Cardiac muscle cell (in vitro differentiated cells and primary cell): ENCODE measurements at regions not wholly inside any gene's neighbourhood (a gene's known extent, or its start where the extent isn't known, plus 50 kb on each side); places are given as distances from the start of the nearest gene placed in this dataset.

ENCODE experiments used
- DNase-seq, 2 donors: peaks; one replicate each; pipeline versions ENCODE4 v3.0.0 to v3.0.0-alpha.2; 2010 to 2017; ENCODE audit warnings: low read depth in 1 of 2, low spot score in 1 of 2
- H3K27ac ChIP-seq: fragments of 200-600 bp; sonication (generic); 2 replicates; pipeline ENCODE4 v1.5.1; 2016
- H3K27me3 ChIP-seq: fragments of 200-600 bp; sonication (generic); 2 replicates; pipeline ENCODE4 v1.6.0; 2016; ENCODE audit warnings: control low read depth
- H3K36me3 ChIP-seq: fragments of 200-600 bp; sonication (generic); 2 replicates; pipeline ENCODE4 v1.5.1; 2016; ENCODE audit warnings: control low read depth
- H3K4me1 ChIP-seq: fragments of 200-600 bp; sonication (generic); 2 replicates; pipeline ENCODE4 v1.8.1; 2017; ENCODE audit warnings: low read depth, mild to moderate bottlenecking, mixed run types
- H3K4me3 ChIP-seq: fragments of 200-600 bp; sonication (generic); 2 replicates; pipeline ENCODE4 v1.5.1; 2016; ENCODE audit warnings: mild to moderate bottlenecking
- H3K9me3 ChIP-seq: fragments of 200-600 bp; sonication (generic); 2 replicates; pipeline ENCODE4 v1.5.1; 2017; ENCODE audit warnings: low read depth, mild to moderate bottlenecking, control low read depth
- CTCF ChIP-seq: IDR thresholded peaks from 2 replicates; pipeline ENCODE4 v1.5.1; 2012; ENCODE audit warnings: low read depth, mild to moderate bottlenecking, low read length

- no peak for DNase-seq
- Histone ChIP-seq H3K27ac (no peak overlapping the region), H3K4me3 (no peak overlapping the region), H3K9me3 (no peaks in the 10 kb centered on the region), H3K27me3 (no peaks in the 10 kb centered on the region), H3K36me3 (no peaks in the 10 kb centered on the region), H3K4me1 (no peaks in the 10 kb centered on the region)
- no peak for TF ChIP-seq CTCF
Measured at GRCh38 chr11:70796648-70797227, 398.4 kb downstream of the CTTN start.

GRCh38 chr11:70798296-70798695 is 400.0 kb downstream of the CTTN start:
- H3K4me1 ChIP-seq: no peaks in the 10 kb centered on the region
- H3K27me3 ChIP-seq: no peaks in the 10 kb centered on the region
- no peak for DNase-seq
- H3K9me3 ChIP-seq: no peaks in the 10 kb centered on the region
- no peak overlapping the region for H3K27ac ChIP-seq
- H3K36me3 ChIP-seq: no peaks in the 10 kb centered on the region
- no peak overlapping the region for H3K4me3 ChIP-seq
- TF ChIP-seq CTCF: no peak

DNA sequence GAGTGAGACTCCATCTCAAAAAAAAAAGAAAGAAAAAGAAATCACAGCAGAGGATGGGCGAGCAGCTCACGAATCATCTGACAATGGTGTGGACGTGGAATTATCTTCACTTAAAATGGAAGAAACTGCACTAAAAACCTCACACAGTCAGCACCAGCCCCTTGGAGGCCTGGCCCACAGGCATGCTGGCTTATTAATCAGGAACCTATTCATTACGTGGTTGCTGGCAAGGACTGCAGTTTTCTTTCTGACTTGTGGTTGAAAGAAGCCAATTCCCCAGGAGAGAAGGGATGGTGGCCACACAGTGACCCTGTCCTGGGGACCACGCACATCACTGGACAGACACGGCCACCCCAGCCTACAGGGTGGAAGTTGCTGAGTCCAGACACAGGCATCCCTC is 401.1 kb downstream of the CTTN start:
- no peaks in the 10 kb centered on the region for H3K36me3 ChIP-seq
- H3K4me3 ChIP-seq: no peak overlapping the region
- DNase-seq: peak in 1 of 2 donors; percentile 17
- no peaks in the 10 kb centered on the region for H3K9me3 ChIP-seq
- H3K27ac ChIP-seq: no peak overlapping the region
- H3K27me3 ChIP-seq: no peaks in the 10 kb centered on the region
- H3K4me1 ChIP-seq: no peaks in the 10 kb centered on the region
- TF ChIP-seq CTCF: no peak

DNA sequence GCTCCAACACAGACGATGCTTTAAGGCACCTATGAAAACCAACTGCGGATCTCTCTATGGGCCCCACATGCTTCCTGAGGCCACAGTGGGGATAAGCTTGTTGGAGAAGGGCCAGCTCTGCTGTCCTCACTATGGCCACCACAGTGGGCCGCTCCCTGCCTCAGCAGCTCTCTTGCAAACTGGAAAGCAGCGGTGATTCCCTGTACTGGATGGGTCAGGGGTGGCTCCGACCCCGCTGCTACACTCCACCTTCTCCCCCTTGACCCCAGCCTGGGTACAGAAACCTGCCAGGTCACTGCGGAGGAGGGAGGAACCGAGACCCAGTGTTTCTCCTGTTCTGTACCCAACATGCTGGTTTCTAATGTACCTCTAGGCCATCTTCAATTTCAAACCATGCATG is 403.9 kb downstream of the CTTN start:
- Histone ChIP-seq H3K36me3 (no peaks in the 10 kb centered on the region), H3K27me3 (no peaks in the 10 kb centered on the region), H3K27ac (no peak overlapping the region), H3K4me3 (no peak overlapping the region), H3K4me1 (no peaks in the 10 kb centered on the region), H3K9me3 (no peaks in the 10 kb centered on the region)
- TF ChIP-seq CTCF: no peak
- DNase-seq: no peak

DNA sequence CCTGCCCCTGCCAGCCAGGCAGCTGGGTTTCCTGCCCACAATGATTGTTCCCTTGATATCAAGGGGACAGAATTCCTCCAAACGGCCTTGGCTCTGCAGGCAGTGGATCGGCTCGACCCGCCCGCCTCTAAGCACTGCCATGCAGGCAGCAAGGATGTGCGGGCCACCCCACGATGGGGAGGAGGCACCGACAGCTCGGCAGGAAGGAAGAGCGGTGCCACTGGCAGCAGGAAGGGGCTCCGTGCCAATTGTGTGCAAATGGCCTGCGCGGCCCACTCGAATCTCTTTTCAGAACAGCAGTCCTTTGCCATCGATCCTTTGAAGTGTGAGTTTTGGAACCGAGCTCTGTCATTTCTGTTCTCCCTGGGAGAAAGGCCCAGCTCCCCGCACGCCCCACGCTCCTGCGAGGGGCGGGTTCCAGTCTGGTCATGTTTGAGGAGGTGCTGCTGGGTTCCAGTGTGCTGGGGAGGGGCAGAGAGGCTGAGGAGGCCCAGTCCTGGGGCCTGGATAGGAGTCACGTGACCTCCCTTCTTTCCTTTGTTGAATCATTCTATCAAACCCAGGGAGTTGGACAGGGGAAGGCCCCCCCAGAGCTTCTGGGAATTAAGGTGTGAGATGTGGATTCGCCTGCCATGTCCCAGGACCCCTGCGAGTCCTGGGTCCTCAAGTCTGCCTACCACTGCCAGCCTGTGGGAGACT is 406.0 kb downstream of the CTTN start:
- TF ChIP-seq CTCF: no peak
- Histone ChIP-seq H3K36me3 (no peaks in the 10 kb centered on the region), H3K4me3 (no peak overlapping the region), H3K9me3 (no peaks in the 10 kb centered on the region), H3K27me3 (no peaks in the 10 kb centered on the region), H3K4me1 (no peaks in the 10 kb centered on the region), H3K27ac (no peak overlapping the region)
- DNase-seq: no peak
